ENCODE measurements at regions not wholly inside any gene's neighbourhood (a gene's known extent, or its start where the extent isn't known, plus 50 kb on each side); places are given as distances from the start of the nearest gene placed in this dataset.

DNA sequence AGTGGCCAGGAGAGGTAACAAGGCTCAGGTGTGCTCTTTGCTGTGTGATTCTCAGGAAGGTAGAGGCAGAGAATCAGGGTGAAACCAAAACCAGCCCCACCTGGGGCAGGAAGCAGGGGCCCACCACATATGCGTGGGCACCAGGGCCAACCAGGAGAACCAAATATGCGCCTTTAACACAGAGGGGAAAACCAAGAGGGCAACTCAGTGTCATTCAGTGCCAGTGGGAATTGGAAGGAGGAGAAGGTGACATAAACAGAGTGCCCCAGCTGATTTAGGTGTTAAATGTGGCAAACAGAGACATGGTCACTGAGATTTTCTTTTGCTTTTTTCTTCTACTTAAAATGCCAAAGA, 106.8 kb upstream of the MAMLD1 start:
- Histone ChIP-seq H2AFZ (ENCODE audit: low read length) (no peak overlapping the region), H3K9ac (ENCODE audit: insufficient read depth, low read depth, low read length) (no peak overlapping the region), H3K4me1 (ENCODE audit: insufficient read depth, low read length) (no peaks in the 10 kb centered on the region), H3K79me2 (ENCODE audit: insufficient read depth, low read length) (no peaks in the 10 kb centered on the region), H4K20me1 (ENCODE audit: insufficient read depth, low read length) (no peaks in the 10 kb centered on the region), H3K4me3 (replicated peaks in 1 of 3; ENCODE audit: insufficient read depth in 1 of 3, low read depth in 2 of 3, low read length in 3 of 3) (no peak overlapping the region), H3K27me3 (ENCODE audit: control insufficient read depth in 1 of 2, insufficient read depth in 2 of 2, low read length in 2 of 2) (no peaks in the 10 kb centered on the region), H3K4me2 (ENCODE audit: low read depth, low read length) (no peak overlapping the region), H3K27ac (ENCODE audit: extremely low read length, insufficient read depth, low read length) (no peak overlapping the region), H3K9me3 (ENCODE audit: low read length) (no peaks in the 10 kb centered on the region), H3K36me3 (replicated peaks in 1 of 2; ENCODE audit: control insufficient read depth in 1 of 2, insufficient read depth in 2 of 2, low read length in 2 of 2) (no peaks in the 10 kb centered on the region)
- CTCF ChIA-PET (ENCODE audit: low intra/inter-chr PET ratio, low total read pairs): no interaction called here
- ATAC-seq (no peak), DNase-seq (ENCODE audit: low spot score) (no peak), FAIRE-seq (no peak)
- WGBS (ENCODE audit: low lambda C conversion rate): 0% methylated on average over 2 of the region's 2 CpGs
- no peak for TF ChIP-seq MBNL3 (CRISPR knock-in tag; conservative IDR thresholded peaks at IDR 0.05)
- no peak for TF ChIP-seq FOSL2 (CRISPR knock-in tag; IDR thresholded peaks at IDR 0.05)
- no peak for TF ChIP-seq TBX2 (CRISPR knock-in tag; IDR thresholded peaks at IDR 0.05; ENCODE audit: borderline replicate concordance)
- no peak for TF ChIP-seq ZNF30 (CRISPR knock-in tag; IDR thresholded peaks at IDR 0.05)
- TF ChIP-seq ZNF816 (CRISPR knock-in tag; IDR thresholded peaks at IDR 0.05; ENCODE audit: borderline replicate concordance): no peak
- TF ChIP-seq HNRNPUL1 (IDR thresholded peaks at IDR 0.05; ENCODE audit: low read depth, low read length): no peak
- no peak for TF ChIP-seq USF2 (IDR thresholded peaks at IDR 0.05; ENCODE audit: low read depth, low read length)
- TF ChIP-seq USF2 (CRISPR knock-in tag; IDR thresholded peaks at IDR 0.05; ENCODE audit: borderline replicate concordance): no peak
- no peak for TF ChIP-seq HNRNPL (IDR thresholded peaks at IDR 0.05; ENCODE audit: low read depth, low read length)
- no peak for TF ChIP-seq HOXA7 (CRISPR knock-in tag; IDR thresholded peaks at IDR 0.05)
- no peak for TF ChIP-seq ETV6 (CRISPR knock-in tag; conservative IDR thresholded peaks at IDR 0.05)
- TF ChIP-seq ZNF44 (CRISPR knock-in tag; IDR thresholded peaks at IDR 0.05): no peak
- TF ChIP-seq ZMYM3 (CRISPR knock-in tag; IDR thresholded peaks at IDR 0.05): no peak
- no peak for TF ChIP-seq MYC (CRISPR knock-in tag; IDR thresholded peaks at IDR 0.05; ENCODE audit: borderline replicate concordance)
- TF ChIP-seq, protein P1, sequence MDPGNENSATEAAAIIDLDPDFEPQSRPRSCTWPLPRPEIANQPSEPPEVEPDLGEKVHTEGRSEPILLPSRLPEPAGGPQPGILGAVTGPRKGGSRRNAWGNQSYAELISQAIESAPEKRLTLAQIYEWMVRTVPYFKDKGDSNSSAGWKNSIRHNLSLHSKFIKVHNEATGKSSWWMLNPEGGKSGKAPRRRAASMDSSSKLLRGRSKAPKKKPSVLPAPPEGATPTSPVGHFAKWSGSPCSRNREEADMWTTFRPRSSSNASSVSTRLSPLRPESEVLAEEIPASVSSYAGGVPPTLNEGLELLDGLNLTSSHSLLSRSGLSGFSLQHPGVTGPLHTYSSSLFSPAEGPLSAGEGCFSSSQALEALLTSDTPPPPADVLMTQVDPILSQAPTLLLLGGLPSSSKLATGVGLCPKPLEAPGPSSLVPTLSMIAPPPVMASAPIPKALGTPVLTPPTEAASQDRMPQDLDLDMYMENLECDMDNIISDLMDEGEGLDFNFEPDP (CRISPR knock-in tag; conservative IDR thresholded peaks at IDR 0.05): no peak
- in situ Hi-C loops (cut with HindIII; ENCODE audit: extremely low pct_ligation_motif_present, low pct_unique_long_range_greater_than_20kb): no loop called here
- POLR2A ChIA-PET: no interaction called here
- intact Hi-C loops (cut with micrococcal nuclease; ENCODE audit: unreplicated experiment): no loop called here
- no TSS peak for BruUV-seq (replicated peaks)

Data from HepG2 (cell line).